Stomach smooth muscle (tissue), 2 donors: ENCODE measurements at regions not wholly inside any gene's neighbourhood (a gene's known extent, or its start where the extent isn't known, plus 50 kb on each side); places are given as distances from the start of the nearest gene placed in this dataset.
"Not testable (repeated sequence)": the region's sequence is repeated elsewhere in the genome, so short reads cannot be mapped to it uniquely, and the experiment has no call there.

Source experiments
- H3K27ac ChIP-seq: one replicate; pipeline ENCODE4 v1.7.0; 2013; ENCODE audit warnings: mild to moderate bottlenecking, low read length, inconsistent platforms
- H3K27me3 ChIP-seq, 2 donors: one replicate each; pipeline ENCODE4 v1.7.0; 2013; ENCODE audit warnings: low read length in 2 of 2; ENCODE audit not compliant: insufficient read depth in 2 of 2, control insufficient read depth in 1 of 2
- H3K36me3 ChIP-seq, 2 donors: one replicate each; pipeline ENCODE4 v1.7.0; 2013; ENCODE audit warnings: low read length in 2 of 2; ENCODE audit not compliant: control insufficient read depth in 2 of 2, insufficient read depth in 2 of 2
- H3K4me1 ChIP-seq: one replicate; pipeline ENCODE4 v1.7.0; 2013; ENCODE audit warnings: low read length; ENCODE audit not compliant: control insufficient read depth, insufficient read depth
- H3K4me3 ChIP-seq, 2 donors: one replicate each; pipeline ENCODE4 v1.7.0; 2013; ENCODE audit warnings: low read length in 2 of 2
- H3K9ac ChIP-seq, 2 donors: one replicate each; pipeline ENCODE4 v1.7.0; 2013; ENCODE audit warnings: low read length in 2 of 2, mild to moderate bottlenecking in 1 of 2
- H3K9me3 ChIP-seq, 2 donors: one replicate each; pipeline ENCODE4 v1.7.0; 2013; ENCODE audit warnings: low read length in 2 of 2; ENCODE audit not compliant: control insufficient read depth in 2 of 2
- donor health status: healthy.
- donor health status: Pancreatic carcinoma.

DNA sequence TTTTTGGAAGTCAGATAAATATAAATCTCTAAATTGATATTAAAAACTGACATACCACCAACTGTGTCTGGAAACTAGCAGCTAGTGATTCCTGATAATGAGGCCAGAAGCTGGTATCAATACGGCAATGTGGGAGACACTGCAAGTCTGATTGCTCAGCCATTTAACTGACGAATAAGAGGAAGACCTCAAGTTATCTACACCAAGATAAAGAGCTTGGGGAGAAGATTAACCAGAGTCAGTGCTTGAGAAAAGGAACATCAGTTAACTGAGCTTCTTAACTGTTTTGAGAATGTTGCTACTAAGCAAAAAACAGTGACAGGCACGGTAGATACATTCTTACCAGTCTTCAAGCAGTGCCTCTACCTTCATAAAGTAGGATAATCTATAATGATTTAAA lies 140.4 kb upstream of the TENT5A start:
- H3K27me3 ChIP-seq: no peaks in the 10 kb centered on the region
- H3K4me3 ChIP-seq: no peak overlapping the region
- no peak overlapping the region for H3K27ac ChIP-seq
- no peaks in the 10 kb centered on the region for H3K4me1 ChIP-seq
- no peaks in the 10 kb centered on the region for H3K36me3 ChIP-seq
- no peaks in the 10 kb centered on the region for H3K9me3 ChIP-seq
- no peak overlapping the region for H3K9ac ChIP-seq

DNA sequence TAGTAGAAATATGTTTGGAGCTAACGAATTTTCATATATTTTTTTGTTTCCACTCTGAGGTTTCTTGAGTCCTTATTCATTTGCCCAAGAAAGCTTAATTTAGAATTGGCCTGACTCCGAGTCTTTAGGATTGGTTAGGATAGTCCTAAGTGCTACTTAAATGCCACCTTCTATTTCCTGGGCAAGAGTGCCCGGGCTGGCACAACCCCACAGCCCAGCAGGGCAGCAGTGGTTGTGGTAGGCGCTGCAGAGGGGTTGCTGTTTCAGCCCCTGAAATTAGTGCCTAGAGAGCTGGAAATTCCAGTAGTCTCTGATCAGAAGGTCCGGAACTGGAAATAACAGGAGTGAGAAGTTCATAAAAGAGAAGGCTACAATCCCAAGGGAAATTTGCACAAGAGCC lies 139.4 kb upstream of the TENT5A start:
- Histone ChIP-seq H3K36me3 (no peaks in the 10 kb centered on the region), H3K27me3 (no peaks in the 10 kb centered on the region), H3K9ac (no peak overlapping the region), H3K27ac (no peak overlapping the region), H3K4me3 (no peak overlapping the region), H3K9me3 (no peaks in the 10 kb centered on the region), H3K4me1 (no peaks in the 10 kb centered on the region)

DNA sequence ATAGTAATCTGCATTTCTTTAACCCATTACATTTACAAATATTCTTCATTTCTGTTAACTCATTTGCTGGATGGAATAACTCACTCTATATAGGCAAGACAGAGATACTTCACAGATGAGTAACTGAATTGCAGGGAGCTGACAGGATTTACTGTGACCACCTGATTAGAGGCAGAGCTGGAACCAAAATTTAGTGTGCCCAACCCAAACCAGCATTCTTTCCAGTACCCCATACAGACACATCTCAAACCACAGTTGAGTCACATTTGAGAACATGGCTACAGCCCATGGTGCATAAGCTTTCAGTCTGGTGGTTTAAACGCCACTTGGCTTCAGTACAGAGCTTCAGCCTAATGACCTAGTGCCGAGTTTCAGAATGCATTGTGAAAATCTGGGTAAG lies 138.4 kb upstream of the TENT5A start:
- Histone ChIP-seq H3K9me3 (no peaks in the 10 kb centered on the region), H3K36me3 (no peaks in the 10 kb centered on the region), H3K4me3 (no peak overlapping the region), H3K4me1 (no peaks in the 10 kb centered on the region), H3K27ac (no peak overlapping the region), H3K9ac (no peak overlapping the region), H3K27me3 (no peaks in the 10 kb centered on the region)

DNA sequence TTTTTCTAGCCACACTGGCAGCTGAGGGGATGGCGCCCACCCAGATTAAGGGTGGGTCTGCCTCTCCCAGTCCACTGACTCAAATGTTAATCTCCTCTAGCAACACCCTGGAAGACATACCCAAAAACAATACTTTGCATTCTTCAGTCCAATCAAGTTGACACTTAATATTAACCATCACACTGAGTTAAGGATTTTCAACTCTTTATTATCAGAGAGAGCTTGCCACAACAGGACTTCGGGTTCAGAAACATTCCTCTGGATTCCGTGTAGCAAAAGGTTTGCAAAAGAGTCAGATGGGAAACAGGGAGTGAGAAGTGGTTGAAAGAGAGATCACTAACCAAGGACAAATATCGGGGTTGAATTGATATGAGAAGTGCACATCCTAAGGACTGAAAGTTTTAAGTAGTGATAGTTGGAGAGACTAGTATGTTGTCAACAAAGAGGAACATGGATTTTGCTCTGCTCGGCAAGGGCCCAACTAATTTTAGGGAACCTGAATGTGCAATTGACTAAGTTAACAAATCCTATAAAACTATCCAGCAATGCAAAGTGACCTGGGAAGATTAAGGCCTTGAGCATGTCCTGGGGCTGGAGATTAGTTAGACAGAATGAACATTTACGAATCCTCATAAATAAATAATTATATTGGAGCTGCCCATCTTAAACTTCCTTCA lies 137.0 kb upstream of the TENT5A start:
- H3K36me3 ChIP-seq: no peaks in the 10 kb centered on the region
- no peaks in the 10 kb centered on the region for H3K27me3 ChIP-seq
- no peaks in the 10 kb centered on the region for H3K9me3 ChIP-seq
- no peak overlapping the region for H3K4me3 ChIP-seq
- H3K4me1 ChIP-seq: no peaks in the 10 kb centered on the region
- no peak overlapping the region for H3K27ac ChIP-seq
- no peak overlapping the region for H3K9ac ChIP-seq

DNA sequence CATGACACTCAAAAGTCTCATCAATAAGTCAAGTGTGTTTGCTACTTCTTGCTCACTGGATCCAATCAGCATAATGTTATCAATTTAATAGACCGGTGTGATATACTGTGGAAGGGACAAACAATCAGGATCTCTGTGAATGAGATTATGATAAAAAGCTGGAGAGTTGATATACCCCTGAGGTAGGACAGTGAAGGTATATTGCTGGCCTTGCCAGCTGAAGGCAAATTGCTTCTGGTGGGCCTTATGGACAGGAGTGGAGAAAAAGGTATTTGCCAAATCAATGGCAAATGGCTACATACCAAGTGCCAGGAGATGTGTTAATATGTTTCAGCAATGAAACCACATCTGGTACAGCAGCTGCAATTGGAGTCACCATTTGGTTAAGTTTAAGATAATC lies 134.4 kb upstream of the TENT5A start:
- H3K4me3 ChIP-seq, H3K27ac ChIP-seq, H3K9me3 ChIP-seq, H3K36me3 ChIP-seq, H3K9ac ChIP-seq, H3K4me1 ChIP-seq, H3K27me3 ChIP-seq: not testable (repeated sequence)

DNA sequence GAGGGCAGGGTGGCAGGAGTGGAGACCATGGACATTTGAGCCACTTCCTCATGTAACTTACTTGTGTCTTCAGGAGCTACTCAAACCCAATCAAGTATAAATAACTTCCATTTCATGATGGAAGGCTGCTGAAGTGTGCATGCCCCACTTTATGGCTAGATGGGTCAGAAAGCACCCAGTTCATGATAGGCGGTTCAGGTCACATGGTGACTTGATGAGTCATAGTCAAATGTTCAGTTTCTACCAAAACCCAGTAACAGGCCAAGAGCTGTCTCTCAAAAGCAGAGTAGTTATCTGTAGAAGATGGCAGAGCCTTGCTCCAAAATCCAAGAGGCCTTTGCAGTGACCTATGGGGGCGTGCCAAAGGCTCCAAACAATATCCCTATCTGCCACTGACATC lies 133.7 kb upstream of the TENT5A start:
- H3K27ac ChIP-seq: no peak overlapping the region
- H3K9me3 ChIP-seq: no peaks in the 10 kb centered on the region
- H3K4me3 ChIP-seq: no peak overlapping the region
- H3K27me3 ChIP-seq: no peaks in the 10 kb centered on the region
- no peaks in the 10 kb centered on the region for H3K36me3 ChIP-seq
- no peaks in the 10 kb centered on the region for H3K4me1 ChIP-seq
- no peak overlapping the region for H3K9ac ChIP-seq

DNA sequence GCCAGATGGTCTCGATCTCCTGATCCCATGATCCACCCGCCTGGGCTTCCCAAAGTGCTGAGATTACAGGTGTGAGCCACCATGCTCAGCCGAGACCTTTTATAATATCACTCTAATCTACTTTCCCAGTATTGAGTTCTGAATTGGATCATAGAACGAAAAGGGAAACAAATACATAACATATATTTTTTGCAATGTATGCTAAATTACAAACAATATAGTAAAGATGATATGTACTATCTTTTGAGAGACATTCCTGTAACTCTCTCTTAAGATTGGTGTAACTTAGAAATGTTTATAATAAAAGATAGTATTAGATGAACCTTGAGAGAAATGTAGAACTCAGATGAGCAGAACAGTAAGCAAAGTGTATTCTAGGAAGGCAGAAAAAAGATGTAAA lies 129.2 kb upstream of the TENT5A start:
- Histone ChIP-seq H3K27ac (no peak overlapping the region), H3K9ac (no peak overlapping the region), H3K36me3 (no peaks in the 10 kb centered on the region), H3K27me3 (no peaks in the 10 kb centered on the region), H3K4me3 (no peak overlapping the region), H3K4me1 (no peaks in the 10 kb centered on the region), H3K9me3 (no peaks in the 10 kb centered on the region)

DNA sequence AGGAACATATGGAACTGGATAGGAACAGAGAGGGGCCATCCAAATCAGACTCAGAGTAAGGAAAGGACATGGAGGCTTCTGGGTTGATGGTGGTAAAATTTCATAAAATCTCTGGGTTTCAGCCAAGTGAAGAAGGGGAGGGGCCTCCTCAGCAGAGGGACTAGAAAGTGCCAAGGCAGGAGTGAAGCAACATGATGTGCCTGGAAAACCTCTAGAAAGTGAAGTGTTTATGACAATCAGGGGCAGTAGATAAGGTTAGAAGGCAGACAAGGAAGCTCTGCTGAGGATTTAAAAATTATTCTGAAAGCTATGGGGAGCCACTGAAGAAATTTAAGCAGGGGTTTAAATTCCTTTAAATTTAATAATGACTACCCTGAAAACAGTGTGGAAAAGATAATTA lies 126.0 kb upstream of the TENT5A start:
- H3K4me3 ChIP-seq: no peak overlapping the region
- no peaks in the 10 kb centered on the region for H3K27me3 ChIP-seq
- H3K9ac ChIP-seq: no peak overlapping the region
- no peak overlapping the region for H3K27ac ChIP-seq
- H3K4me1 ChIP-seq: no peaks in the 10 kb centered on the region
- no peaks in the 10 kb centered on the region for H3K9me3 ChIP-seq
- H3K36me3 ChIP-seq: no peaks in the 10 kb centered on the region

DNA sequence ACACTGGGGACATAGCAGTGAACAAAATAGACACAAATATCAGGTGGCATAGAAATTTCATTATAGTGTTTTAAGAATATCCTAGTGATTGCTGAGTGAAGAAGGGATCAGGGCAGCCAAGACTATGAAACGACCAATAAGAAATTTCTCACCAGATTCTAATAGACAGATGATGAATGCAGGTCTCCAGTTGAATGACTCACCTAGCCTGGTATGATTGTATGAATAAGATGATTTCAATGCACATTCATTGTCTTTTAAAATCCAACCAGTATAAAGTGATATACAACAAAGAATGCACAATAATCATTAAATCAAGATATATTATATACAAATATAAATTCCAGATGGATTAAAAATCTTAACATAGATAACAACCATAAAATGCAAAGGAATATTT lies 124.5 kb upstream of the TENT5A start:
- Histone ChIP-seq H3K9me3 (no peaks in the 10 kb centered on the region), H3K9ac (no peak overlapping the region), H3K27me3 (no peaks in the 10 kb centered on the region), H3K4me3 (no peak overlapping the region), H3K27ac (no peak overlapping the region), H3K4me1 (no peaks in the 10 kb centered on the region), H3K36me3 (no peaks in the 10 kb centered on the region)

DNA sequence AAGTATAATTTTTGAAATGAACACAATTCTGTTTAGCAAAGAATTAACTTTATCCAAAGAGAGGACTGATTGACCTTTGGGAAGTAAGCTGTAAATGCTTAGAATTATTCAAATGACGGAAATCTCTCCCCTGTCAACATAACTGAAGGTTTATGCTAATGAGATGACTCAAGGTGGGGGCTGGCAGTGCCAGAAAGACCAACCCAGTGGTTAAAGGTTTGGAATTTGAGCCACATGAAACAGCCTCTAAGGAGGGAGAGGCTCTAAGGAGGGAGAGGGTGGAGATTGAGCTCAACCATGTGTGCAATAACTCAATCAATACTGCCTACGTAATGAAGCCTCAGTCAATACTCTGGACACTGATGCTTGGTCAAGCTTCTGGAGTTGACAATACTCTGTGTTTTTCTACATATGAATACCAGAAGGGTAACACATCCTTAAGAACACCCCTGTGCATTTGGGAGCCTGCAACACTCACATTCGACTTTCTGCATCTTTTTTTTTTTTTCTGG lies 123.4 kb upstream of the TENT5A start:
- H3K27ac ChIP-seq: no peak overlapping the region
- no peak overlapping the region for H3K4me3 ChIP-seq
- no peaks in the 10 kb centered on the region for H3K4me1 ChIP-seq
- H3K9ac ChIP-seq: no peak overlapping the region
- no peaks in the 10 kb centered on the region for H3K9me3 ChIP-seq
- H3K36me3 ChIP-seq: no peaks in the 10 kb centered on the region
- H3K27me3 ChIP-seq: no peaks in the 10 kb centered on the region

DNA sequence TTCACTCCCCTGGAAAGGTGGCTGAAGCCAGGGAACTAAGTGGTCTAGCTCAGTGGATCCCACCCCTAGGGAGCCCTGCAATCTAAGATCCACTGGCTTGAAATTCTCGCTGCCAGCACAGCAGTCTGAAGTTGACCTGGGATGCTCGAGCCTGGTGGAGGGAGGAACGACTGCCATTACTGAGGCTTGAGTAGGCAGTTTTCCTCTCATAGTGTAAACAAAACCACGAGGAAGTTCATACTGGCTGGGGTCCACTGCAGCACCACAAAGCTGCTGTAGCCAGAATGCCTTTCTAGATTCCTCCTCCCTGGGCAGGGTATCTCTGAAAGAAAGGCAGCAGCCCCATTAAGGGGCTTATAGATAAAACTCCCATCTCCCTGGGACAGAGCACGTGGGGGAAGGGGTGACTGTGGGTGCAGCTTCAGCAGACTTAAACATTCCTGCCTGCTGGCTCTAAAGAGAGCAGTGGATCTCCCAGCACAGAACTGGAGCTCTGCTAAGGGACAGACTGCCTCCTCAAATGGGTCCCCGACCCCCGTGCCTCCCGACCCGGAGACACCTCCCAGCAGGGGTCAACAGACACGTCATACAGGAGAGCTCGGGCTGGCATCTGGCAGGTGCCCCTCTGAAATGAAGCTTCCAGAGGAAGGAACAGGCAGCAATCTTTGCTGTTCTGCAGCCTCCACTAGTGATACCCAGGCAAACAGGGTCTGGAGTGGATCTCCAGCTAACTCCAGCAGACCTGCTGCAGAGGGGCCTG lies 117.4 kb upstream of the TENT5A start:
- H3K4me3 ChIP-seq: not testable (repeated sequence)

More for the DNA sequence above, 117.4 kb upstream of the TENT5A start:
- H3K9me3 ChIP-seq, H3K36me3 ChIP-seq, H3K27me3 ChIP-seq, H3K4me1 ChIP-seq, H3K27ac ChIP-seq, H3K9ac ChIP-seq: not testable (repeated sequence)
